ENCODE measurements at regions not wholly inside any gene's neighbourhood (a gene's known extent, or its start where the extent isn't known, plus 50 kb on each side); places are given as distances from the start of the nearest gene placed in this dataset.

DNA sequence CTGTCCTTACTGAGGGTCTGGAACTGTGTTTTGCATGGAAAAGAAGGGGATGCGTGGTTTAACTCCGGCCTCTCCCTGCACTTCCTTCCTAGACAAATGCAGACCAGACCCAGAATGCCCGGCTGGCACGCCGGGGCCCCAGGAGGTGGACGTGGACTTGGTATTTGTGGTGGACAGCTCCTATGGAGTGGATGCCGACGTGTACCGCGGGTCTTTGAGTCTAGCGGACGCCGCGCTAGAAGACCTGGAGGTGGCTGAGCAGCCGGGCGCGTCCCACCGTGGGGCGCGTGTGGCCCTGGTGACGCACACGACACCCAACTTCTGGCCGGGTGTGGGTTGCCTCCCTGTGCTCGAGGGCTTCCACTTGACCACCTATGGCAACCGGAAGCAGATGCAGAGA lies 81.8 kb upstream of the COL6A5 start:
- no peak for DNase-seq

DNA sequence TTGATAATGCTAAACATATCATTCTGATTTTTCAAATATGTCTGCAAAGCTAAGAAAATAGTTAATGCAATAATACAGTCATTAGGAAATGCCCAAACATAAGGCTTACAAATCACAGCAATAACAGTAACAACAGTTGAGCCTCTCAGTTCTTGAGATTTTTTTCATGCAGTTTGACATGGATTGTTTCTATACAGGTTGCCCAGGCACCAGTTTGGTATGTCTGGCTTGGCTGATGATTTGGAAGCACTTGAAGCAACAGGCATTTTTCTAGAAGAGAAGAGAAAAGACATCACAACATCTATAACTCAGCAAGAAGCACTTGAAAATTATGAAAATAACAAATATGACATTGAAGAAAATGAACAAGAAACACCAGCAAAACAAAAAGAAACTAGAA lies 78.7 kb upstream of the COL6A5 start:
- DNase-seq: no peak

DNA sequence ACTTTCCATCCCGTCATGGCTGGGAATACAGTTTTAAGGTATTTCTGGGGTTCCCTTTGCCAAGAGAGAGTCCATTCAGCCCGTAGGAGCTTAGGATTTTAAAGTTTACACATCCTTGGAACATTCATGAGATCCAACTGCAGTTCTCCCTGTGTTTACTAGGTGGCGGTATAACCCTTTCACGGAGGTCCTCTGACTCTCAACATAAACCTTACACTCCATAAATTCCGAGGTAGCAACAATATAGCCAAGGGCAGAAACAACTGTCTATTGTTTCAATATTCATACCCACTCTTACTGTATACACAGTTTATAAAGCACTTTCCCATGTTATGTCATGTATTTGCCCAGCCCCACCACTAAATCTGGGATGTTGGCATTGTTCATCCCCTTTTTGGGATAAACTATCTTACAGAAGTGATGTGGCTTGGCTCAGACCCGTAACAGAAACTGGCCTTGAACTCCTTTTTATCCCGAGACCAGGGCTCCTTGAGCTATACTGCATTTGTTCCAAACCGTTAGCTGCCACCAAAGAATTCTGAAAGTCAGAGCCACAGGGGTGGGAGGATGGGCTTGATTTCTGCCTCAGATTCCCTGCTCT lies 69.2 kb upstream of the COL6A5 start:
- peak; percentile 42 for DNase-seq

GRCh38 chr3:130288670-130289069 lies 56.8 kb upstream of the COL6A5 start:
- no peak for DNase-seq

- no peak for DNase-seq
These were observed 54.3 kb upstream of the COL6A5 start for GRCh38 chr3:130291148-130291547.

DNA sequence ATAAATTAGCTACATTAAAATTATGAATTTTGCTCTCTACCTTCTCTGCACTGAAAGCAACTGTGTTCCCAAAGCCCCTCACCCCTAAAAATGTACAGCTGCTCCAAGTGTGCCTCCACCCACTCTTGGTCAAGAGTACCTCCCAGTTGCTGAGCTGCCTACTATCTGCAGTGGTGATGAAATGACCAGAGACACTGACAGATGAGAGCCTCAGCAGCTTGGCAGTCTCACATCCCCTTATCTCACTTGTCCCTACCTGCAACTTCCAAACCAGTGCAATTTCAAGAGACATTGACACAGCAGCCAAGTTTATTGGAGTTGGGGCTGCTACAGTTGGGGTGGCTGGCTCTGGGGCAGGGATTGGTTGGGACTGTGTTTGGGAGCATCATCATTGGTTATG lies 52.2 kb upstream of the COL6A5 start:
- no peak for DNase-seq
